ENCODE measurements at regions not wholly inside any gene's neighbourhood (a gene's known extent, or its start where the extent isn't known, plus 50 kb on each side); places are given as distances from the start of the nearest gene placed in this dataset.

DNA sequence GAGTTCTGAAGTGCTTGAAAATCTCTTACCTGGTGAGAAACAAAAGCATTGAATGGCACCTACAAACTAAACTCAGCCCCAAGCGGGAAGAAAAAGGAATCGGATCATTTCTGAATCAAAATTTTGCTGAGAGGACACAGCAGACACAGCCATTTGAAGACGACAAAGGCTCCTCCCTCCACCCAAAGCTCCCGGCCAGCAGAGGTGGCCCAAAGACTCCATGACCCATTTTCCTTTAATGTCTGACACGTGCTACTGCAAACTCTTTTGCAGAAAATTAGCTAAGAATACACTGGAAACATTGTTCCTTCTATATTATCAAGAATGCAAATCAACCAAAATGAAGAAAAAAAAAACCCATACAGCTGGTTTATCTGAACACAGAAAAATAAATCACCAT, 85.9 kb upstream of the FOXN3 start:
- TF ChIP-seq, protein P1, sequence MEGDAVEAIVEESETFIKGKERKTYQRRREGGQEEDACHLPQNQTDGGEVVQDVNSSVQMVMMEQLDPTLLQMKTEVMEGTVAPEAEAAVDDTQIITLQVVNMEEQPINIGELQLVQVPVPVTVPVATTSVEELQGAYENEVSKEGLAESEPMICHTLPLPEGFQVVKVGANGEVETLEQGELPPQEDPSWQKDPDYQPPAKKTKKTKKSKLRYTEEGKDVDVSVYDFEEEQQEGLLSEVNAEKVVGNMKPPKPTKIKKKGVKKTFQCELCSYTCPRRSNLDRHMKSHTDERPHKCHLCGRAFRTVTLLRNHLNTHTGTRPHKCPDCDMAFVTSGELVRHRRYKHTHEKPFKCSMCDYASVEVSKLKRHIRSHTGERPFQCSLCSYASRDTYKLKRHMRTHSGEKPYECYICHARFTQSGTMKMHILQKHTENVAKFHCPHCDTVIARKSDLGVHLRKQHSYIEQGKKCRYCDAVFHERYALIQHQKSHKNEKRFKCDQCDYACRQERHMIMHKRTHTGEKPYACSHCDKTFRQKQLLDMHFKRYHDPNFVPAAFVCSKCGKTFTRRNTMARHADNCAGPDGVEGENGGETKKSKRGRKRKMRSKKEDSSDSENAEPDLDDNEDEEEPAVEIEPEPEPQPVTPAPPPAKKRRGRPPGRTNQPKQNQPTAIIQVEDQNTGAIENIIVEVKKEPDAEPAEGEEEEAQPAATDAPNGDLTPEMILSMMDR (IDR thresholded peaks at IDR 0.05) = no peak
- TF ChIP-seq POLR2A (IDR thresholded peaks at IDR 0.05) (no peak), EP300 (IDR thresholded peaks at IDR 0.05) (no peak)

All from suprapubic skin (tissue), 3 donors.